Tibial nerve (tissue), 4 donors: ENCODE measurements at regions not wholly inside any gene's neighbourhood (a gene's known extent, or its start where the extent isn't known, plus 50 kb on each side); places are given as distances from the start of the nearest gene placed in this dataset.

ENCODE experiments used
- CTCF ChIP-seq, 5 experiments: fragments of 200-600 bp in 3 of 5; fragments of 450-650 bp in 2 of 5; sonication (generic) in 3 of 5; IDR thresholded peaks; one replicate each; pipeline ENCODE4 v1.5.1; 2016 to 2019; ENCODE audit warnings: antibody characterized with exemption in 5 of 5, mild to moderate bottlenecking in 3 of 5, moderate library complexity in 2 of 5
- EP300 ChIP-seq, 2 donors: sonication (generic); formaldehyde crosslinking; IDR thresholded peaks; one replicate each; pipeline ENCODE4 v1.6.1; 2017; ENCODE audit warnings: antibody characterized with exemption in 2 of 2, mild to moderate bottlenecking in 1 of 2

GRCh38 chr10:33822774-33823173, 488.3 kb upstream of the NRP1 start:
- TF ChIP-seq EP300 (IDR thresholded peaks at IDR 0.05) (no peak), CTCF (IDR thresholded peaks at IDR 0.05) (no peak)
